OCI-M2 (cell line): ENCODE measurements at regions not wholly inside any gene's neighbourhood (a gene's known extent, or its start where the extent isn't known, plus 50 kb on each side); places are given as distances from the start of the nearest gene placed in this dataset.

Experiments
- DNase-seq: peaks from one replicate; lab custom pipeline; 2025; ENCODE audit not compliant: unreplicated experiment; lab: John Stamatoyannopoulos, UW

- no peak for DNase-seq
Measured at GRCh38 chr2:195413944-195414343, 243.1 kb upstream of the SLC39A10 start.

DNA sequence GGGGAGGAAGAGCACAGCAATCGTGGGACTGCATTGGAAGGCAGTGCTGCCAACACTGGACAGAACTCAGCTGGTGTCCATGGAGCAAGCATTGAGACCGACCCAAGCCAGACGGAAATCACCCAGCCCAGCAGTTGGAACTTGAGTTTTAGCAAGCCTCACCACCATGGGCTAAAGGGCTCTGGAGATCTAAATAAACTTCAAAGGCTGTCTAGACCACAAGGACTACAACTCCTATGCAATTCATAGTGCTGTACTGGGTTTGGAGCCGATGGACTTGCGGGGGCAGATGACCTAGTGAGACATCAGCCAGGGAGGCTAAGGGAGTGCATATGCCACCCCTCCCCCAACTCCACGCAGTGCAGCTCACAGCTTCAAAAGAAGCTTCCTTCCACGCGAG, 243.6 kb upstream of the SLC39A10 start:
- no peak for DNase-seq

- no peak for DNase-seq
Measured at GRCh38 chr2:195411219-195411687, 245.8 kb upstream of the SLC39A10 start.

DNA sequence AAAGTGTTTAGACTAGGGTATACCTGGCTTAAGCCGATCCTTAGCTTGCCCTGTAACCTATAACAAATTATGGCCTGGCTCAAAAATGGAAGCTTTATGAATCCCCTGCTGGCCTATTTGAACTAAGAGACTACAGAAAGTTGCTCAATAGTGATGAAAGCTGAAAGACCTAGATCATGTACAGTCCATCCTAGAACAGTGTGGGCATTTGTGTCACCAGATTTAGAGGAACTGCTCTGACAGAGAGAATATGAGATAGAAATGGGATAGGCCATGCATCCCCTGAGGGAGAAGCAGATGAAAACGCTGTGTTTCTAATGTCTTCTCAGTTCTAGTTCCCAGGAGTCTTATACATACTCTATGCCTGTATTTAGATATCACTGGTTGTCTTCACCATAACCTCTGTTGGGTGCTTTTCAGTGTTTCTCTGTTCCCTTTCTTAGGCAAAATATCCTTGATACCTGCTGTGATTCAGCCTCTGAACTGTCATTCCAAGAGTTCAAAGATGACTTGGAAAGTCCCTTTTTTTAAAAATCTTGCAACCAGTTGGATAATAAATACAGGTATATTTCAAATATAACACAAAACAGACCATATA, 246.9 kb upstream of the SLC39A10 start:
- DNase-seq = no peak

DNA sequence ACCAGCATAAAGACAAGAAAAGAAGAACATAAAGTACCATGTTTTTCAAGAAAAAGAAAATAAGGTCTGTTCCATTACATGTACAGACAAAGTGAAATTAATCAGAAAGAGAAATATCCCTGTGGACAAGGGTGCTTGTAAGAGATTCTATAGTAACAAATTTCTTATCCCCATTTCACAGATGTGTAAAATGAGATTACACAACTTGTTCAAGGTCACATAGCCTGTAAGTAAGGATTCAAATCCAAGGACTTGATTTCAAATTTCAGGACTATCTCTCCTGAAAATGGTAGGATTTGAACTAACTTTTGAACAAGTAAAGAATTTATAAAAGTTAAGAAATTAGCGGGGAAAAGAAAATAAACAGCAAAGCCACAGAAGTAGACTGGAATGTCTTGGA, 248.2 kb upstream of the SLC39A10 start:
- no peak for DNase-seq

GRCh38 chr2:195408196-195408595, 248.8 kb upstream of the SLC39A10 start:
- no peak for DNase-seq

DNA sequence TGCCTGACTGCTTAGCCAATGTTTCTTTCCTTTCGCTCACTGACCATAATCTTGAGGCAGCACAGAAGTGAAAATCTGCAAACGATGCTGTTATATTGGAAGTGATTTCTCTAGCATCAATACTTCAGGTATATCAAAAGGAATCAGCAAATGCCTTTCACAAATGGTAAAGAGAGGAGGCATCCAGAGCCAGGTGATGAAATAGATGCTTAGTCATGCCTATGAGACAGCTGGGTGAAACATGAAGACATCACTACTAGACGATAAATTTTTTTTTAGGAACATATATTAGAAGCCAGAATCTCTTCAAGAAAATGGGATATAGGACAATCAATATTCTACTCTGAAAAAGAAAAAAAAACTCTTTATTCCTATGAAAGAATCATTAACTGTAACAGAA, 249.2 kb upstream of the SLC39A10 start:
- DNase-seq = no peak

DNA sequence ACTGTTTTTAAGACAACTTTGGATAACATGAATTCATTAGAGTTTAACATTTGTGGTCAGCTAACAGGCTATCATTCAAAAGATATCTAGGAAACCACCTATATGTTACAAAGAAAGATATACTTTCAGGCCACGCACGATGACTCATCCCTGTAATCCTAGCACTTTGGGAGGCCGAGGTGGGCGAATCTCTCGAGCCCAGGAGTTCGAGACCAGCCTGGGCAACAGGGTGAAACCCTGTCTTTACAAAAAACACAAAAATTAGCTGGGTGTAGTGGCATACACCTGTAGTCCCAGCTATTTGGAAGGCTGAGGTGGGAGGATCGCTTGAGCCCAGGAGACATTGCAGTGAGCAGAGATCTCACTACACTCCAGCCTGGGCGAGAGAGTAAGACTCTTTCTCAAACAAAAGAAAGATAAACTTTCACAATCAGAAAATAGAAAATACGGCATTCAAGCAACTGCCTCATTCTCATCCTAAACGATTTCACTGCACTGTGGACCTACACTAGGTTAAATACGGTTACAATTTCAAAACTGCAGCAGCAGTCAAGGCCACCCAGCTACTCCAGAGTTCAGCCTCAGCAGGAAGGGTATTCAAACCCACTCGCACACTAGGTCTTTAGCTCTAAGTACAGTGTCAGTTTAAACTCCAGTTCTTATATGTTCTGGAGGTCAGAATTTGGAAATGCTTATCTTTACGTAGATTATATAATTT, 250.0 kb upstream of the SLC39A10 start:
- DNase-seq = no peak

DNA sequence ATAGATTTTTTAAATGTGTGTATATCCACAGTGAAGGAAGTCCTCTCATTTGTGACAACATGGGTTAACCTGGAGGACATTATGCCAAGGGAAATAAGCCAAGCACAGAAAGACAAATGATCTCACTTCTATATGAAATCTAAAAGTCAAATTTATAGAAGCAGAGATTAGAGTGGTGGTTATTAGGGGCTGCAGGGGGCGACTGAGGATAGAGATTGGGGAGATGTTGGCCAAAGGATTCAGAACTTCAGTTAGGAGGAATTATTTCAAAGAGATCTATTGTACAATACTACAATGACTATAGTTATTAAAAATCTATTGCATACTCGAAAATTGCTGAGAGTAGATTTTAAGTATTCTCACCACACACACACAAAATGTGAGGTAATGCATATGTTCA, 252.4 kb upstream of the SLC39A10 start:
- DNase-seq = no peak

- DNase-seq = no peak
Measured at GRCh38 chr2:195396479-195396878, 260.5 kb upstream of the SLC39A10 start.

DNA sequence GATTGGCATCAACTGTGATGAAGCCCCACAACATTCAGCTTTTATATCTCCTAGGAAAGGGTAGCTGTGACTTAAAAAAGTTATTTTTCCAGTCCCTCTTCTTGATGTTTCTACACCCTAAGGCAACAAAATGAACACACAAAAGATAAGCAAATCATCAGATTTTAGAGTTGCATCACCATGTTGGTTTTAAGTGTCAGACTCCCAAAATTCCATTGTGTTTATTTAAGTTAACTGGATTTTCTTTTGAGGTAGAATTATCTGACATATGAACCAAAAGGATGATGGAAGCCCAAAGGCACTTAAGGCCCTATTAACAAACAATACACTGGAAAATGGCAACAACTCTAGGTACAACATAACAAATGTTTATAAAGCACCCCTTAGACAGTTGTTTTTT, 261.7 kb upstream of the SLC39A10 start:
- no peak for DNase-seq

DNA sequence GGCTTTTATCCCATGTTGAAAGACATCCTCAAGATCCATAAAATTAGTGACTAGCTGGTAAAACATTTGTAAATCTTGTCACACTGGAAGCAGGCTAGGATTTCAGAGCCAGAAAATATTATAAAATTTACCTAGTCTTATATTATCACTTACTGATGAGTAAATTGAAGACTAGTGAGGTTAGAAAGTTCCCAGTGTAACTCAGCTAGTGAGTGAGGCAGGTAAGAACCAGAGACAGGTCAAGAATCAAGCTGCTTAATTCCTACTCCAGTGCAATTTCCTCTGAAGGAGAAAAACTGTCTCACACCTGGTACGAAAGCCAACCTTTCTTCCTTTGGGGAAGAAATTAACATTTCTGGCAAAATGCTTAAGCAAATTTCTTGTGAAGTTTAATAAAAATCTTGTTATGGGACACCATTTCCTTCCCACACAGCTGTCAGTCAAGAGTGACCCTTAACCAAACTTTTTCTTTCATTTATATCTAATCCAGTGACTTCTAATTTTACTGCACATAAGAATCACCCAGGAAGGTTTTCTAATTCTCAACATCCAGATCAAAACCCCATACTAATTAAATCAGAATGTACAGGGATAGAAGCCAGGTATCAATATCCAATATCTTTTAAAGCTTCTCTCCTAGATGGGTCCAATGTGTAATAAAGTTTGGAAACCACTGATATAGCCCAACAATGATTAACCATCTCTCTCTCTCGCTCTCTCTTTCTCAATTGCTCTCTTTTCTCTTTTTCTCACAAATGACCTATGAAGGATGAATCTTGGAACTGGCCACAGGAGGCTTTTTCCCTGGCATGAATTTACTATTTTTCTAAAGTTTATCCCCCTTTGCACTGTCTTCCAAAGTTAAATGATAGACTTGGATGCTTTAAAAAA, 264.3 kb upstream of the SLC39A10 start:
- DNase-seq = no peak

DNA sequence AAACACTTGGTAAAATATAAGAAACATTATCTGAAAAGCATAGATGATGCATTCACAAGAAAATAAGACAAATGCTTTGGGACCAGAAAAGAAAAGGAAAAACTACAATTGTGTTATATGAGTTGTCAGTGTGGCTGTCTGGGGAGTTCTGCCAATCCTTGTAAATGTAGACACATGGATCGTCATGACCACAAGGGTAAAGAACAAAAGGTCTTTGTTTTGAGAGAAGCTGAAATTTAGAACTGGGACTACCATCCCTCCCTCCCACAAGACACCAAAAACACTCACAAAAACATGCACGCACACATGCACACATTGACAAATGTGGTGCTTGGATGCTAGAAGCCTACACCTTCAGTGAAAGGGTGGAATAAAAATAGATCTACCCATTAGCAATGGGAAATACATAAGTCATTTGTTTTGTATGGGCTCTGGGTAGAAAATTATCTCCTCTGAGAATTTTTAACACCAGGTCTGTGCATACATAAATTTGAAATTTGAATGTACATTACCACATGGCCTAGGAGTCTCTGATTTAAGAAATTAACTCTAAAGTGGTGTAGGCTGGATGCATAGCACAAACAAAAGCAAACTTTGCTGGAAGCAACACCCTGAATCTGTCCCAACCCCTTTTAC, 266.2 kb upstream of the SLC39A10 start:
- DNase-seq = no peak

GRCh38 chr2:195388028-195388427, 269.0 kb upstream of the SLC39A10 start:
- DNase-seq = no peak

DNA sequence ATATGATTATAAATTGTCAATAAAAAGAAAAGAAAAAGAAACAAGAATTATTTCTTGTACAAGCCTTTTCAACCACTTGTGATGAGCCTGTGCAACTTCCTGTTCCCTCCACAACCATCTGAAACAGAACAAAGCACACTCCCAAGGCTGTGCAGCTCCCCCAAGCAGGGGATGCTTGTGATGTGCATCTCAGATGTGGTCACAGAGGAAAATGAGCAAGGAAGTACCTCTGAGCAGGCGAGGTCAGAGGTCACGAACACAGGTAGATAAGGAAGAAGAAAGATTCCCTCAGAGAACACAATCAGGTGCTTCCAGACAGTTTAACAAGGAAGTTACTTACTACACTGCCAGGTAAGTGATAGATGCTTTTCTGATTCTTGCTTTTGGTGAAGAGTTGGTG, 274.8 kb upstream of the SLC39A10 start:
- no peak for DNase-seq

- no peak for DNase-seq
Measured at GRCh38 chr2:195370167-195370943, 286.7 kb upstream of the SLC39A10 start.

- DNase-seq = no peak
Measured at GRCh38 chr2:195369218-195369587, 287.8 kb upstream of the SLC39A10 start.

- DNase-seq = no peak
Measured at GRCh38 chr2:195368249-195369217, 288.5 kb upstream of the SLC39A10 start.

DNA sequence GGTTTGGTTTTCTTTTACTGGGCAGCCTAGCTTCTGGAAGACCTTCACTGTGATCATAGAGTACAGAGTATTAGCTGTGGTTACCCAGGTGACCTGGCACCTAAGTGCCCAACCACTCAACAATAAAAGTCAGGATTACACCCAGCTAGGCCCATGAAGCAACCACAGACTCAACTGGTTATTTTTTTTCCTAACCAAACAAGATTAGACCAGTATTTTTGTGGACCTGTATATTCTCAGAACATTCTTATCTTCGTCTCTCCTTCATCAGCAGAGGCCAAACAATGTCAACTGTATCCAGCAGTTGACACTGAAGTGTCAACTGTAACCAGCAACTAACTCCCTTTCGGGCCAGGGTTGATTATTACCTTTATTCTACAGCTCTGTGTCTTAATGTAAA, 289.2 kb upstream of the SLC39A10 start:
- no peak for DNase-seq
